ENCODE measurements at regions not wholly inside any gene's neighbourhood (a gene's known extent, or its start where the extent isn't known, plus 50 kb on each side); places are given as distances from the start of the nearest gene placed in this dataset.
A peak's percentile ranks its signal among the peaks of the same experiment; 100 is the strongest.

DNA sequence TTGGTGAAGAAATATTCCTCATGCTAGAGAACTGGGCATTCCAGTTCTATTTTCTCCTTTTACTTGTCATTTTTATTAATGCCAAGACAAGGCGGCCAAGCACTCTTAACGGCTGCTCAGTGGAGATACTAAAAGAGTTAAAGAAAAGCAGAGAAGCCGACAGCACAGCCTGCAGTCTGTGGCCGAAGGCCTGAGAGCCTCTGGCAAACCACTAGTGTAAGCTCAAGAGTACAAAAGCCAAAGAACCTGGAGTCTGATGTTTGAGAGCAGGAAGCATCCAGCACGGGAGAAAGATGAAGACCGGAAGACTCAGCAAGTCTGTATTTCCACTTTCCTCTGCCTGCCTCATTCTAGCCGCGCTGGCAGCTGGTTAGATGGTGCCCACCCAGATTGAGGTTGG, 167.1 kb upstream of the FUT9 start:
- Histone ChIP-seq H3K9me3 (ENCODE audit: low read depth, low read length) (no peaks in the 10 kb centered on the region), H4K20me1 (ENCODE audit: insufficient read depth, low read length) (no peaks in the 10 kb centered on the region), H2AFZ (ENCODE audit: low read length) (no peak overlapping the region), H3K27me3 (ENCODE audit: insufficient read depth, low read length) (no peaks in the 10 kb centered on the region), H3K27ac (ENCODE audit: low read depth, low read length) (no peak overlapping the region), H3K79me2 (ENCODE audit: insufficient read depth, low read length) (no peaks in the 10 kb centered on the region), H3K4me1 (ENCODE audit: insufficient read depth, low read length) (no peaks in the 10 kb centered on the region), H3K4me3 (ENCODE audit: insufficient read depth, low read length) (no peak overlapping the region), H3K36me3 (ENCODE audit: insufficient read depth, low read length) (no peaks in the 10 kb centered on the region), H3K4me2 (ENCODE audit: insufficient read depth, low read length) (no peak overlapping the region)
- TF ChIP-seq CTCF (IDR thresholded peaks at IDR 0.05; ENCODE audit: extremely low read depth, low read depth, low read length): no peak
- no peak for DNase-seq (ENCODE audit: insufficient read length, low spot score, missing footprints)

DNA sequence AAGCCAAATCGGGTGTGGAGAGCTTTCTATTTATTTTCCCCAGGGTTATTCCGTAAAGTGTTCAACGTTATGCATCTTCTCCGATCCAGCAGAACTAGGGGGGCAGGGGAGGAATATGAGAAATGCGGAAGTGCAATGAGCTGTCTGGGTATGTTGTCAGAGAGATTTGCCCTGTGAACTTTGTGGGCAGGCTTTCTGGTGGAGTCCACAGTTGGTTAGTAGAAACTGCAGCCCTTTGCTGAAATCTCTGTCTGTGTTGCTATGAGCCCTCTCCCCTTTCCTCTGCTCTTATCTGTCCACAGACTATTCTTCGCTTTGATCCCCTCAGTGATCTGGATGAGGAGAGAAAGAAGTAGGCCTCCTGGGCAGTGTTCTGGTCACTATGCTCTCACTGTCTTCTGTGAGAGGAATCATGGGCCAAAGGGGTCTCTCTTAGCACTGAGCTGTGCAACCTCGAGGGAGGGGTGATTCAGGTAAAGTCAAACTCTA, 158.9 kb upstream of the FUT9 start:
- Histone ChIP-seq H3K27ac (ENCODE audit: low read depth, low read length) (no peak overlapping the region), H2AFZ (ENCODE audit: low read length) (no peak overlapping the region), H3K27me3 (ENCODE audit: insufficient read depth, low read length) (no peaks in the 10 kb centered on the region), H3K9me3 (ENCODE audit: low read depth, low read length) (no peaks in the 10 kb centered on the region), H3K36me3 (ENCODE audit: insufficient read depth, low read length) (no peaks in the 10 kb centered on the region), H4K20me1 (ENCODE audit: insufficient read depth, low read length) (no peaks in the 10 kb centered on the region), H3K4me2 (ENCODE audit: insufficient read depth, low read length) (no peak overlapping the region), H3K4me3 (ENCODE audit: insufficient read depth, low read length) (no peak overlapping the region), H3K79me2 (ENCODE audit: insufficient read depth, low read length) (no peaks in the 10 kb centered on the region), H3K4me1 (ENCODE audit: insufficient read depth, low read length) (no peaks in the 10 kb centered on the region)
- no peak for TF ChIP-seq CTCF (IDR thresholded peaks at IDR 0.05; ENCODE audit: extremely low read depth, low read depth, low read length)
- peak; percentile 6 for DNase-seq (ENCODE audit: insufficient read length, low spot score, missing footprints)

DNA sequence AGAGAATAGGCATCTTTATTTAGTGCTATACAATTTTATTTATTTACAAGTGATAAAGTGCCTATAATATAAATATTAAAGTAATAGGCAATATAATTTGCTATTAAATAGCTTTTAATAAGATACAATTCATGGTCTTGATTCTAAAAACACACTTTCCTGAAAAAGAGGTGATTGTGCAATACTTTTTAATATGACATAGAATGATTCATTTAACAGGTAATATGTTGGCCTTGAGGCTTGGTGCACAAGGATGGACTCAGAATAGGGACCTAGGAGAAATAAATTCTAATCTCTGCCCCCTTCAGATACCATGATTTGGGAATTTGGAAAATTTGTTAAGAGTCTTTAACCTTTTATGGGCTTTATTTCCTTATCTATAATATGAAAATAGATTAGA, 149.9 kb upstream of the FUT9 start:
- TF ChIP-seq CTCF (IDR thresholded peaks at IDR 0.05; ENCODE audit: extremely low read depth, low read depth, low read length): no peak
- Histone ChIP-seq H3K79me2 (ENCODE audit: insufficient read depth, low read length) (no peaks in the 10 kb centered on the region), H3K36me3 (ENCODE audit: insufficient read depth, low read length) (no peaks in the 10 kb centered on the region), H3K4me2 (ENCODE audit: insufficient read depth, low read length) (no peak overlapping the region), H3K4me3 (ENCODE audit: insufficient read depth, low read length) (no peak overlapping the region), H4K20me1 (ENCODE audit: insufficient read depth, low read length) (no peaks in the 10 kb centered on the region), H3K4me1 (ENCODE audit: insufficient read depth, low read length) (no peaks in the 10 kb centered on the region), H3K27me3 (ENCODE audit: insufficient read depth, low read length) (no peaks in the 10 kb centered on the region), H2AFZ (ENCODE audit: low read length) (no peak overlapping the region), H3K27ac (ENCODE audit: low read depth, low read length) (no peak overlapping the region), H3K9me3 (ENCODE audit: low read depth, low read length) (no peaks in the 10 kb centered on the region)
- no peak for DNase-seq (ENCODE audit: insufficient read length, low spot score, missing footprints)

- no peaks in the 10 kb centered on the region for H3K27me3 ChIP-seq (ENCODE audit: insufficient read depth, low read length)
- H3K79me2 ChIP-seq (ENCODE audit: insufficient read depth, low read length): no peaks in the 10 kb centered on the region
- H3K4me1 ChIP-seq (ENCODE audit: insufficient read depth, low read length): no peaks in the 10 kb centered on the region
- no peak overlapping the region for H3K4me2 ChIP-seq (ENCODE audit: insufficient read depth, low read length)
- H3K9me3 ChIP-seq (ENCODE audit: low read depth, low read length): no peaks in the 10 kb centered on the region
- no peak overlapping the region for H2AFZ ChIP-seq (ENCODE audit: low read length)
- no peak overlapping the region for H3K27ac ChIP-seq (ENCODE audit: low read depth, low read length)
- DNase-seq (ENCODE audit: insufficient read length, low spot score, missing footprints): no peak
- no peak overlapping the region for H3K4me3 ChIP-seq (ENCODE audit: insufficient read depth, low read length)
- no peaks in the 10 kb centered on the region for H4K20me1 ChIP-seq (ENCODE audit: insufficient read depth, low read length)
- TF ChIP-seq CTCF (IDR thresholded peaks at IDR 0.05; ENCODE audit: extremely low read depth, low read depth, low read length): no peak
- no peaks in the 10 kb centered on the region for H3K36me3 ChIP-seq (ENCODE audit: insufficient read depth, low read length)
These were observed 149.0 kb upstream of the FUT9 start for GRCh38 chr6:95866732-95867131.

Data from osteoblast (primary cell).